HG03175 (cell line): ENCODE measurements at regions not wholly inside any gene's neighbourhood (a gene's known extent, or its start where the extent isn't known, plus 50 kb on each side); places are given as distances from the start of the nearest gene placed in this dataset.
"Not testable (repeated sequence)": the region's sequence is repeated elsewhere in the genome, so short reads cannot be mapped to it uniquely, and the experiment has no call there.

Source experiments
- ATAC-seq: cut with Tn5 transposase; IDR thresholded peaks from one replicate; pipeline ENCODE4 v1.9.1; 2021; ENCODE audit warnings: mild to moderate bottlenecking, moderate library complexity; ENCODE audit not compliant: unreplicated experiment

GRCh38 chr3:75312469-75312868 is 351.7 kb upstream of the FRG2C start:
- ATAC-seq = not testable (repeated sequence)

GRCh38 chr3:75319776-75320175 is 344.4 kb upstream of the FRG2C start:
- not testable (repeated sequence) for ATAC-seq

- no peak for ATAC-seq
Observed at GRCh38 chr3:75320369-75320768, 343.8 kb upstream of the FRG2C start.

GRCh38 chr3:75321060-75321459 is 343.1 kb upstream of the FRG2C start:
- no peak for ATAC-seq

- ATAC-seq = not testable (repeated sequence)
Observed at GRCh38 chr3:75323936-75324335, 340.2 kb upstream of the FRG2C start.

- no peak for ATAC-seq
Observed at GRCh38 chr3:75325716-75326115, 338.4 kb upstream of the FRG2C start.

- no peak for ATAC-seq
Observed at GRCh38 chr3:75327453-75327852, 336.7 kb upstream of the FRG2C start.

- no peak for ATAC-seq
Observed at GRCh38 chr3:75329476-75330097, 334.5 kb upstream of the FRG2C start.

- ATAC-seq = not testable (repeated sequence)
Observed at GRCh38 chr3:75330446-75330845, 333.7 kb upstream of the FRG2C start.

GRCh38 chr3:75332090-75332489 is 332.0 kb upstream of the FRG2C start:
- not testable (repeated sequence) for ATAC-seq

- ATAC-seq = no peak
Observed at GRCh38 chr3:75332794-75333193, 331.3 kb upstream of the FRG2C start.

GRCh38 chr3:75334299-75334698 is 329.8 kb upstream of the FRG2C start:
- ATAC-seq = no peak

GRCh38 chr3:75337226-75337900 is 326.8 kb upstream of the FRG2C start:
- no peak for ATAC-seq

- ATAC-seq = no peak
Observed at GRCh38 chr3:75338342-75338741, 325.8 kb upstream of the FRG2C start.

- no peak for ATAC-seq
Observed at GRCh38 chr3:75341324-75342067, 322.6 kb upstream of the FRG2C start.

GRCh38 chr3:75342425-75342824 is 321.7 kb upstream of the FRG2C start:
- no peak for ATAC-seq

- ATAC-seq = not testable (repeated sequence)
Observed at GRCh38 chr3:75350536-75350935, 313.6 kb upstream of the FRG2C start.

GRCh38 chr3:75362086-75362784 is 301.9 kb upstream of the FRG2C start:
- not testable (repeated sequence) for ATAC-seq

GRCh38 chr3:75372964-75373363 is 291.2 kb upstream of the FRG2C start:
- ATAC-seq = not testable (repeated sequence)

GRCh38 chr3:75379840-75380239 is 284.3 kb upstream of the FRG2C start:
- not testable (repeated sequence) for ATAC-seq

- no peak for ATAC-seq
Observed at GRCh38 chr3:75380276-75380771, 283.8 kb upstream of the FRG2C start.
